SW480 (cell line): ENCODE measurements at regions not wholly inside any gene's neighbourhood (a gene's known extent, or its start where the extent isn't known, plus 50 kb on each side); places are given as distances from the start of the nearest gene placed in this dataset.

Experiments used
- DNase-seq: peaks from one replicate; pipeline ENCODE4 v3.0.0-alpha.2; 2016; ENCODE audit warnings: low spot score

DNA sequence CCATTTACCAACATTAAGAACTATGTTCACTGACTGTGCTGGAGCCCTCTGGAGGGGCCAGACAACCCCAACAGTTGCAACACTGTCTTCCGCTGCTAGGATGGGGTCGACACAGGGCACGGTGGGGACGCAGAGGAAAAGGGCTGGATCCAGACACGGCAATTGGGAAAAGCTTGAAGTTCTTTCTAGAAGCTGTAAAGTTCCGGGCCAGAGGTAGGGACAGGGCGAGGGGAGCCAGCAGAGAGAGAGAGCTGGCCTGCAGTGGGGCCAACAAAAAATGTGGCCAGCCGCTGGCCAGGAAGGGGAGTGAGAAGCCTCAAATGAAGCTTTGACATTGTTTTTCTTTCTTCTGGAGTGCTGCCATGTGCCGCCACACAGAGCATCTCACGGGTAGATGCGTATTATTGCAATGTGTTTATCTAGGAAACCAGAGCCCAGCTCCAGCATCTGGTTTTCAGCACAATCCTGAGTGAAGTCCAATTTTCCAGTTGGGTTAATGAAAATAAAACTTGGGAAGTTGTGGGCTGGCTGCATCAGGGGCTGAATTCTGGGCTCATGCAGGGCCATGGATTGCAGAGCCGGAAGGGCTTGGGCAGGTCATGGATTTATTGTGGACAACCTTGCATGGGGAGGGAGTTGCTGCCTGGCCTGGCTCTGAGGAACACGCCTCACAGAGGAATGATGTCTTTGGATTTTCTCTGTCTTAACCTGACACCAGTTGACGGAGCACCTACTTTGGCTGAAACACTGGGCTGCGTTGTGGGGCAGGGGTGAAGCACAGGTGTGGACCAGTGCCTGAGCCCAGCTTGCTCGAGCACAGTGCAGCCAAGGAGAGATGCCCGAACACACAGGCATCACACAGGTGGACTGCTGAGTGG is 67.6 kb upstream of the AMPD3 start:
- no peak for DNase-seq

DNA sequence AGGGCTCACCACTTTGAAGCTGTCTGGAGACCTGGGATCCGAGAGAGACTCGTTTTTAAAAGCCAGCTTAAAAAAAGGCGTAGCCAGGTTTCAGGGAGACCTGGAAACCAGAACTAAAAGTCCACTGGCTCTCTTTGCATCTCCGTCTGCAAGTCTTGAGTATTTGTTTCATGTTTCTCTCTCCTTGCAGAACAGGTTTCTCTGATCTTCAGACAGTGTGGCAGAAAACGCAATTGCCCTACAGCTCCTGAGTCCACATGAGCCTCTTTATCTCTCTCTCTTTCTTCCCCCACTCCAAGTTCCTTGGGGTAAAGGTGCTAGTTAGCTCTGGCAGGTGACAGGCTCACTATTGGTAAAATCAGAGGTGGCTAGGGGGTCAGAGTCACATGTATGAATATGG is 67.0 kb upstream of the AMPD3 start:
- no peak for DNase-seq

DNA sequence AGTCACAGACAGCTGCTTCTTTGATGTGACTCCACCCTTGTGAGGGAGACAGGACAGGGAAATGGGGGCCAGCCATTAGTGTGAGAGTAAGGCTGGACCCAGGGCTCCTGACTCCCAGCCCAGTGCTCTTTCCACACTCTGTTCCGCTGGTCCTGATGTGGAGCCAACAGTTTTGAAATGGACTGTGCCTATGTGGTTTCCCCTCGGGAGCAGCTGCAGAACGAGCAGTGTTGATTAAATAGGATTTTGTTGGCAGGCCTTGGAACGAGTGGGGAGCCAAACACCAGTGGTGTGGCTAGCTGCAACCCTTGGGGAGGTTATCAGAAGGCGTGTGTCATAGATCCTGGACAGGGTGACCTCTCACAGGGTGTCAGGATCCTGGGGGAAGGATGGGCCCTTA is 66.5 kb upstream of the AMPD3 start:
- DNase-seq: no peak

DNA sequence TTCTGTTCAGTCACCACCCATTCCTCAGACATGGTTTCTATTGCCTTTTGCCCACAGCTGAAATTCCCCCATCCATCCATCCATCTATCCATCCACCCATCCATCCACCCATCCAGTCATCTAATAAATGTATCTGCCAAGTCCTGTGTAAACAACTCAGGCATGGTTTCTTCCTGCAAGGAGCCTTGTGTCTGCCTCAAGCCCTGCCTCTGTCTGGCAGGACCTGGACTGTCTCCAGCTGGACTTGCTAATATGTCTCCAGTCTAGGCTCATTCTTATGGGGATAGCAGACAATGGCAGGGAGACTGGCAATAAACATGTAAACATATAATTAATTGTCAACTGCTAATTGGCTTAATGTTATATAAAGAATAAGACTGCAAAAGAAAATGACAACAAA is 64.7 kb upstream of the AMPD3 start:
- no peak for DNase-seq

DNA sequence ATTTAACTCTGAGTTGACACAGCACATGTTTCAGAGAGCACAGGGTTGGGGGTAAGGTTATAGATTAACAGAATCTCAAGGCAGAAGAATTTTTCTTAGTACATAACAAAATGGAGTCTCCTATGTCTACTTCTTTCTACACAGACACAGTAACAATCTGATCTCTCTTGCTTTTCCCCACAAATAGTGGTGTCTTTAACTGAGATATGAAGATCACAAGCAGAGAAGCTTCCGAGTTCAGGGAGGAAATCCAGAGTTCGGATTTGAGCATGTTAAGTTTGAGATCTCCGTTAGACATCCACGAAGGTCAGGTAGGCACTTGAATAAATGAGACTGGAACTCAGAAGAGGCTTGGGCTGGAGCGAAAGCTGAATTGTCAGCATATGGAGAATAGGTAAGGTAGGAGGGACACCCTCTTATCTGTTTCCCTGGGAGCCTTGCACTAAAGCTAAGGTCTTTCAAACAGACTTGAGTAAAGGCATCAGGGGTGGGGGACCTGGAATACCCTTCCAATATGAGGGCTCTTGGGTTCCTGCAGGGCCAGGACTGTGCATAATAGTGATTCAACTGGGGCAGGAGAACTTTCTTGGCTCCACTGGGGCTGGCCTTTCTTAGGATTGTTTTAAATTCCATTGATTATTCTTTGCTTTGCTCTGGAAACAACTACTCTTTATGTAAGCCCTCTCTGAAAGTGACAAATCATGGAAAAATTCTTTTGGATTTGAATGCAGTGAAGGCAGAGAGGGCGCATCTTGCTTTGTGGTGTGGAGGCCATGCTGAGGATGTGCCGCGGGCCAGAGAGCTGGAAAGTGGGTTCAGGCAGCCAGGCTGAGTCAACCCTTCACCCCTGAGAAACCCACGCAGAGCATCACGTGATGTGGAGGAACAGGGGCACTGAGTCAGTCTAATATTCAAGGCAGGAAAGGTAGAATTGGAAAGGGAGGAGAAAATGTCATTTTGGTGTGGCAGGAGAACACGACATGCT is 62.7 kb upstream of the AMPD3 start:
- DNase-seq: no peak

DNA sequence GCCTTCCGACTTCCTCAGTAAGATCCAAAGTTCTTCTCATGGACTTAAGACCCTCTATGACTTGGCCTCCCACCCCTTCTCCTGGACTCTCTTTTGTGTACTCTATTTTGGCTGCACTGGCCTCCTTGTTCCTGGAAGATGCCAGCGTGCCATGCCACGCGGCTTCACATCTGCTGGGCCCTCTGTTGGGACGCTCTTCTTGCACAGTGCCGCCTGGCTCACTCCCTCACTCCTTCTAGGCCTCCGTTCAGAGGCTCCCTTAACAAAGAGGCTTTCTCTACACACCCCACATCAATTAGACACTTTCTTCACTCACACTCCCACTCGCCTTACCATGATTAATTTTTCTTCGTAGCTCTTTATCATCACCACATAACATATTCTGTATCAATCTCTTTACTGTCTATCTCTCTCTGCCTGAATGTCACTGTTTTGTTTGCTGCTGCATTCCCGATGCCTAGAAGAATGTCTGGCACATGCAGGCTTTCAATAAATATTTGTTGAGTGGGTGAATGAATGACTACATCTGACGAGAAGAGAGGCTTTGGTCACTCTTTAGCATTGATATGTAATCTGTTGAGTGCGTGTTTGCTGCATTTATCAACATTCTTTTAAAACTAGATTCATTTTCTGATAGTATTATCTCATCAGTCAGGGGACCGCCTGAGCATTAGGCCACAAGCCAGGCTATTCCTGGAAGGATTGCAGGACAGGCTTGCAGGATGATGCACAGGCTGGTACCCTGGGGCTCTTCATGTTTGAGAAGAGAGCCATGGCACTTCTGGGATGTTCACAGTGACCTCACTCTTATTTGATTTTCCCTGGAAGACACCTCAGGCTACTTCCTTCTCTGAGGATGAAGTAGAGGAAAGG is 60.6 kb upstream of the AMPD3 start:
- DNase-seq: no peak

DNA sequence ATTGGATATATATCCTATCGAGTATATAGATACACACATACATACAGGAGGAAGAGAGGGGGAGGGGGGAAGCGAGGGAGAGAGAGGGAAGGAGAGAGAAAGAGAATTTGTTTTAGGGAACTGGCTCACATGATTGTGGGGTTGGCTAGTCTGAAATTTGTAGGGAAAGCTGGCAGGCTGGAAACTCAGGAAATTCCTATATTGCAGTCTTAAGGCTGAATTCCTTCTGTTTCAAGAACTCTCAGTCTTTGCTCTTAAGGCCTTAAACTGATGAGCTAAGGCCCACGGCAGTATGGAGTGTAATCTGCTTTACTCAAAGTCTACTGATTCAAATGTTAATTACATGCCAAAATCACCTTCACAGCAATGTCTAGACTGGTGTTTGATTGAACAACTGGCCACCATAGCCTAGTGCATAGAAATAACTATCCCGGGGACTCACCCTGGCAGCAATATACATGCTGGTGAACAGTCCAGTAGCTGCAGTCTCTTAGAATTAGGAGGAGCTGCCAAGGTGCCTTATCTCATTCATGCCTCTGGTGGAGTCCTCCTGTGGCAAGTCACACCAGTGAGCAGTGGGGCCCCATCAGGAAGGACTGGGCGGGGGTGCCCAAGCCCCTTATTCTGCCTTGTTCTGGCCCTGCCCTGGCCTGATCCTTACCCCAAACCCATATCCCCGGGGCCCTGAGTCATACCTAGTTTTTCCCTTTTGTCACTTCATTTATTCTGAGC is 59.7 kb upstream of the AMPD3 start:
- DNase-seq: no peak

DNA sequence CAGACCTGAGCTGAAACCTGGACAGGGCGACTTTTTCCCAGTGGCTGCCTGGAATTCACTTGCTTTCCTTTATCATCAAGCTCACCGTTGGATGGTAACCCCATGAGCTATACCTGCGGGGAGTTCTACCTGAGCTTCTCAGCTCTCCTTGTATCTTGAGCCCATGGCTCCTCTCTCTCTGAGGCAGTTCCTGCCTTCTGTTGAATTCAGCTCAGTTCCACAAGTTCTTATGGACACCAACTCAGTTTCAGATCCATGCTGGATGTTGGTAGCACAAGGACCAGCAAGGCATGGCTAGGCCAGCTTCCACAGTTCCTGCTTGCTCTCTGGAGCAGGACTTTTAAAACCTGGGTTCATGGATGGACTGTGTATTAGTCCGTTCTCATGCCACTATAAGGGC is 58.3 kb upstream of the AMPD3 start:
- DNase-seq: no peak

DNA sequence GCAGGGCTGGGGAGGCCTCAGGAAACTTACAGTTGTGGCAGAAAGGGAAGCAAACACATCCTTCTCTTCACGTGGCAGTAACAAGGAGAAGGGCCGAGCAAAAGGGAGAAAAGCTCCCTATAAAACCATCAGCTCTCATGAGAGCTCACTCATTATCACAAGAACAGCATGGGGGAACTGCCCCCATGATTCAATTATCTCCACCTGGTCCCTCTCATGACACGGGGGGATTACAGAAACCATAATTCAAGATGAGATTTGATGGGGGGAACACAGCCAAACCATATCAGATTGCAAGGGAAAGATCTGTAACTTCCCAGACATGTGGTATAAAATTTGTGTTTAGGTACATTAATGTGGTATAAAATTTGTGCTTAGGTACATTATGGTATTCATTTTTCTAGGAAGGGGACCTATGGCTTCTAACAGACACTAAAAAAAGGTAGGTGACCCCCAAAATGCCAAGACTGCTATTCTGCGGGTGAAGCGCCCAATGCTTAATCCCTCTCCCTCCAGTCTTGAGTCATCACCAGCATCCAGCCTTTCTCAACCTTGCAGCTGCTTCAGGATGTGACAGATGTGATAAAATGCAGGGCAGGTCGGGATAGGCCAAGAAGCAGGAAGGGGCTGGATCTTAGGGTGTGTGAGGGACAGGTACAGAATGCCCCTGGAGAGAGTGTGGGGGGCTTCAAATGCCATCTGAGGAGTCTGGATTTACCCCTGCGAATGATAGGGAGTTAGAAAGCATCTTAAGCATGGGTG is 57.7 kb upstream of the AMPD3 start:
- no peak for DNase-seq

DNA sequence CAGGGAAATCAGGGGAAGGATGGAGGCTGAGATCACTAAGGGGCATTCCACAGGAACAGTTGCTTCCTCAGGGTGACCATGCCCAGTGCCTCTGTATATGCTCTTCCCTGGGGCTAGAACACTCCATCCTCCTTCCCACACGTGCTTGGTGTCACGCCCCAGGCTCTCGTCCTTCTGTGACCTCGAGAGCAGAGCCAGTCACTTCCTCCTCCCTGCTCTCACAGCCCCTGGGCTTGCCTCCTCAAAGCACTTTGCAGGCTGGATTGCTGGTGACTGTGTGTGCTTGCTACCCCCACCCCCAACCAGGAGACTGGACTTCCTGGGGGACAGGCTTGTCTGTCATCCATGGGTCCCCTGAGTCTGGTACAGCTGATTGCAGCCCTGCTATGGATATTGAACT is 56.5 kb upstream of the AMPD3 start:
- no peak for DNase-seq

DNA sequence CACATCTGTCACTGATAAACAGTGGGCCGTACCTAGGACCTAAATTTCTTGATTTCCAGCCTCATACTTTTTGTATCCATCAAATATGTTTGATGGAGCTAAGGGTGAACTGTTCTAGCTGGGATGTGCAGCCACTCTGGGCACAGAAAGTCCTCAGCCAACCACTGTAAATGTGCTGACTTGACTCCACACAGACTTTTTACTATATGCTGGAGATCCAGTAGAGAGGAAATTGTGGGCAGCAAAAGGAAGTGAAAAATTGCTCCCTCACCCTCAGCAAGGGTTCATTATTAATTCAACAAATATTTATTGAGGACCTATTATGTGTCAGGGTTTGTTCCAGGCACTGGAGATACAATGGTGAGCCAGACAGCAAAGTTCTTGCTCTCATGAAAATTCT is 54.2 kb upstream of the AMPD3 start:
- no peak for DNase-seq

DNA sequence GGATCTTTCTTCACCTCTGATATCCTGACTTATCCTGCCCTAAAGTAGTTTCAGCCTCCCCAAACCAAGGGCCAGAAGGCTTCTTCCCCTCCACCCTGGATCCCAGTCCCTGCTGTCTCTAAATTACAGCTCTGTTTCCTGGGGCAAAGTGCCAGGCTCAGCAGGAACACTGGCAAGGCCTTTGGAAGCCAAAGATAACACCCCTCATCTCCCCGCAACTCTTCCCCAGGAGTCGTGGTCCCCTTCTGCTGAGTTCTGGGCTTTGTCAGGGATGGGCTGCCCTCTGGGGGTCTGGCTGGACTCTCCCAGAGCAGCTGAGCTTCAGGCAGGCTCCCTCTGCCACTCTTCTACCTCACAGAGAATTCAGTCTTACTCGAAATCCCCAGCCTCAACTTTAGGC is 53.8 kb upstream of the AMPD3 start:
- no peak for DNase-seq

DNA sequence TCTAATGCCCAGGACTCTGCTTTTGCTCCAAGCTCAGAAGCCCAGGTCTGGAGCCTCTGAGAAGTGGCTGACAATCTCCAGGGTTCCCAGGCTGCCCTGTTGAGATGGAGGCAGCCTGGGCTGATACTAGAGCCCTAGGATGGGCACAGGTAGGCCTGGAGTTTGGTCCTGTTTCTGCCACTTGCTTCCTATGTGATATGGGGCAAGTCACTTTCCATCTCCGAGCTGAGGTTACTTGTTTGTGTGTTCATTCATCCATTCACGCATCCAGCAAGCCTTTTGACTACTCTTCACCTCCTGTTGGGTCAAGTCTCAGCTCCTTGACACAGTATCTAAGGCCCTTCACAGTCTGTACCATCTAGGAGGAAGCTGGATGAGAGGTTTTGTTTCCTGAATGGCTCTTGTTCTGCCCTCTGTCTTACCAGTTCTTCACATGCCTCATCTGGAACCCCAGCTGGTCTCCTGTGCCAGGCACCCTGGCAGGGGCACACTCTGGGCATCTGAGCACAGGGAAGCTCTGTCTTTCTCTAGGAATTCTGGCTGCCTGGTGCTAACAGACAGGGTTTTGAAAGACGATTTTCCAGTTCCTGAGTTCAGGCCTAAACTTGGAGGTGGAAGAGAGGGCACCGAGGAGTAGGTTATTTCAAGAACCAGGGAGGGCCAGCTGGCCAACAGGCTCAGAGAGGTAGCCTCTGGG is 53.2 kb upstream of the AMPD3 start:
- no peak for DNase-seq
